ENCODE measurements at regions not wholly inside any gene's neighbourhood (a gene's known extent, or its start where the extent isn't known, plus 50 kb on each side); places are given as distances from the start of the nearest gene placed in this dataset.

DNA sequence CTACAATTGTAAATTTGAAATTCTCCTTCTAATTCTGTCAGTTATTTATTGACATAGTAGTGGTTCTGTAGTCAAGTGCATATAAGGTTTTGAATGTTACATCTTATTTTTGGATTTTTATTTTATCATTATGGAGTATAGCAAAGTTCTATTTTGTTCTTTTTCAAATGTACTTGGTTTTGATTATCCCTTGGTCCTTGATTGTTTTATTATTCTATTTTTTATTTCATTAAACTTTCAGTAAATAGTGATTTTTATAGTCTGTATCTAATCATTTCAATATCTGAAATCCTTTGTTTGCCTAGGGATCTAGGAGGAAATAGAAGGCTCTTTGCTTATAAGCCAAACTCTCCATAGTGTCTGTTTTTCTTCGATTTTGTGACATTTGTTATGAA lies 87.8 kb downstream of the HFE start:
- no peak overlapping the region for H3K9ac ChIP-seq (ENCODE audit: low read length in 3 of 3)
- TF ChIP-seq, protein P1, sequence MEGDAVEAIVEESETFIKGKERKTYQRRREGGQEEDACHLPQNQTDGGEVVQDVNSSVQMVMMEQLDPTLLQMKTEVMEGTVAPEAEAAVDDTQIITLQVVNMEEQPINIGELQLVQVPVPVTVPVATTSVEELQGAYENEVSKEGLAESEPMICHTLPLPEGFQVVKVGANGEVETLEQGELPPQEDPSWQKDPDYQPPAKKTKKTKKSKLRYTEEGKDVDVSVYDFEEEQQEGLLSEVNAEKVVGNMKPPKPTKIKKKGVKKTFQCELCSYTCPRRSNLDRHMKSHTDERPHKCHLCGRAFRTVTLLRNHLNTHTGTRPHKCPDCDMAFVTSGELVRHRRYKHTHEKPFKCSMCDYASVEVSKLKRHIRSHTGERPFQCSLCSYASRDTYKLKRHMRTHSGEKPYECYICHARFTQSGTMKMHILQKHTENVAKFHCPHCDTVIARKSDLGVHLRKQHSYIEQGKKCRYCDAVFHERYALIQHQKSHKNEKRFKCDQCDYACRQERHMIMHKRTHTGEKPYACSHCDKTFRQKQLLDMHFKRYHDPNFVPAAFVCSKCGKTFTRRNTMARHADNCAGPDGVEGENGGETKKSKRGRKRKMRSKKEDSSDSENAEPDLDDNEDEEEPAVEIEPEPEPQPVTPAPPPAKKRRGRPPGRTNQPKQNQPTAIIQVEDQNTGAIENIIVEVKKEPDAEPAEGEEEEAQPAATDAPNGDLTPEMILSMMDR (IDR thresholded peaks at IDR 0.05; ENCODE audit: borderline replicate concordance, extremely low read depth, insufficient read depth), result no peak
- H3K9me3 ChIP-seq (ENCODE audit: control insufficient read depth in 2 of 3, insufficient read depth in 1 of 3, low read length in 3 of 3), result no peaks in the 10 kb centered on the region
- no peaks in the 10 kb centered on the region for H3K27me3 ChIP-seq (ENCODE audit: control insufficient read depth, insufficient read depth, low read length)
- H3K36me3 ChIP-seq (ENCODE audit: control insufficient read depth in 2 of 3, insufficient read depth in 3 of 3, low read length in 3 of 3), result no peaks in the 10 kb centered on the region
- DNase-seq (no peak), FAIRE-seq (no peak)
- no peak overlapping the region for H3K27ac ChIP-seq (ENCODE audit: low read depth in 2 of 2, low read length in 2 of 2)
- peaks cover 0 to 6% (median 0%) of the 10 kb centered on the region in 3 donors for H3K4me1 ChIP-seq (ENCODE audit: control insufficient read depth in 2 of 3, insufficient read depth in 2 of 3, low read depth in 1 of 3, low read length in 3 of 3)
- H3K4me3 ChIP-seq (ENCODE audit: low read length in 3 of 3), result no peak overlapping the region
- intact Hi-C loops (cut with DNase I), result no loop called here

DNA sequence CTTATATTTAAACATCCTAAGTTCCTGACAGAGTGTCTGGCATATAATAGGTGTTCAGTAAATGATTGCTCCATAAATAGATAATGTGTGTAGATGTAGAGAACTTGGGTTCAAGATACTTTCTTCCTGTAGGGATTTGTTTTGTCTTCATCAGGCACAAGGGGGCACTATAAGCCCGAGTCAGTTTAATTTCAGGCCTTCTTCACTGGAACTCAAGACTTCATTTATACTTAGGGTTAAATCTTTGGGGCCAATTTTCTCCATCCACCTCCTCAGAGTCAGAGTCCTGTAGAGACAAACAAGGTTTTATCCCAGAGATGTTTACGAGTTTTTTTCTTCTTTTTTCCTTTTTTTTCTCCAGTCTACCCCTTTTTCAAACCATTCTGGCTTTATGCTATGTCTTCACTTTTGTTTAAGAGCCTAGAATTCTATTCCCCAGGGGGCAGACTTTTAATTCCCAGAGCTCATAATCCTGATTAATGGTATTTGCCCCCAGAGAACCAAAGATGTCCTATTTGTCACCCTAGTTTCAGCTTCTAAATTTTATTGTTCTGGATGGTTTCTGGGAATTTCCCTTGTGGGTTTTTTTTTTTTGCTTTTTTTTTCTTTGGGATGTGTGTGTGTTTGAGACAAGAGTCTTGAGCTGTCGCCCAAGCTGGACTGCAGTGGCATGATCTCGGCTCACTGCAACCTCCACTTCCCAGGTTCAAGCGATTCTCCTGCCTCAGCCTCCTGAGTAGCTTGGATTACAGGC lies 88.4 kb downstream of the HFE start:
- no peak overlapping the region for H3K9ac ChIP-seq (ENCODE audit: low read length in 3 of 3)
- DNase-seq (peak in 2 of 5 donors; percentile 39 to 78), FAIRE-seq (no peak)
- peaks cover 0 to 6% (median 0%) of the 10 kb centered on the region in 3 donors for H3K4me1 ChIP-seq (ENCODE audit: control insufficient read depth in 2 of 3, insufficient read depth in 2 of 3, low read depth in 1 of 3, low read length in 3 of 3)
- H3K36me3 ChIP-seq (ENCODE audit: control insufficient read depth in 2 of 3, insufficient read depth in 3 of 3, low read length in 3 of 3), result no peaks in the 10 kb centered on the region
- H3K9me3 ChIP-seq (ENCODE audit: control insufficient read depth in 2 of 3, insufficient read depth in 1 of 3, low read length in 3 of 3), result no peaks in the 10 kb centered on the region
- no peak overlapping the region for H3K4me3 ChIP-seq (ENCODE audit: low read length in 3 of 3)
- H3K27me3 ChIP-seq (ENCODE audit: control insufficient read depth, insufficient read depth, low read length), result no peaks in the 10 kb centered on the region
- intact Hi-C loops (cut with DNase I), result no loop called here
- no peak overlapping the region for H3K27ac ChIP-seq (ENCODE audit: low read depth in 2 of 2, low read length in 2 of 2)
- TF ChIP-seq, protein P1 (IDR thresholded peaks at IDR 0.05; ENCODE audit: borderline replicate concordance, extremely low read depth, insufficient read depth), result peak; percentile 42

DNA sequence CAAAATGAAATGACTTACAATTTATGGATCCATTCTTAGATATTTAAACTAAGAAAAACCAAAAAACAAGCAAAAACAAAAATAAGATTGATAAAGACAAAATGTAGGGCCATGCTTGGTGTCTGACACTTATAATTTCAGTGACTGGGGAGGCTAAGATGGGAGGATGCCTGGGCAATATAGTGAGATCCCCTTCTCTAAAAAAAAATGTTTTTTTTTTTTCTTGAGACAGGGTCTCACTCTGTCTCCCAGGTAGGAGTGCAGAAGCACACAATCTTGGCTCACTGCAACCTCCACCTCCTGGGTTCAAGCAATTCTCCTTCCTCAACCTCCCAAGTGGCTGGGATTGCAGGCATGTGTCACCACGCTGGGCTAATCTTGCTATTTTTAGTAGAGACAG lies 92.4 kb downstream of the HFE start:
- DNase-seq (no peak), FAIRE-seq (no peak)
- H3K27ac ChIP-seq (ENCODE audit: low read depth in 2 of 2, low read length in 2 of 2), result no peak overlapping the region
- no peaks in the 10 kb centered on the region for H3K9me3 ChIP-seq (ENCODE audit: control insufficient read depth in 2 of 3, insufficient read depth in 1 of 3, low read length in 3 of 3)
- H3K27me3 ChIP-seq (ENCODE audit: control insufficient read depth, insufficient read depth, low read length), result no peaks in the 10 kb centered on the region
- no peaks in the 10 kb centered on the region for H3K36me3 ChIP-seq (ENCODE audit: control insufficient read depth in 2 of 3, insufficient read depth in 3 of 3, low read length in 3 of 3)
- TF ChIP-seq, protein P1 (IDR thresholded peaks at IDR 0.05; ENCODE audit: borderline replicate concordance, extremely low read depth, insufficient read depth), result no peak
- no peak overlapping the region for H3K4me3 ChIP-seq (ENCODE audit: low read length in 3 of 3)
- peaks cover 0 to 6% (median 2%) of the 10 kb centered on the region in 3 donors for H3K4me1 ChIP-seq (ENCODE audit: control insufficient read depth in 2 of 3, insufficient read depth in 2 of 3, low read depth in 1 of 3, low read length in 3 of 3)
- intact Hi-C loops (cut with DNase I), result no loop called here
- no peak overlapping the region for H3K9ac ChIP-seq (ENCODE audit: low read length in 3 of 3)

Measured in kidney (tissue), 13 donors.